ENCODE measurements at regions not wholly inside any gene's neighbourhood (a gene's known extent, or its start where the extent isn't known, plus 50 kb on each side); places are given as distances from the start of the nearest gene placed in this dataset.

DNA sequence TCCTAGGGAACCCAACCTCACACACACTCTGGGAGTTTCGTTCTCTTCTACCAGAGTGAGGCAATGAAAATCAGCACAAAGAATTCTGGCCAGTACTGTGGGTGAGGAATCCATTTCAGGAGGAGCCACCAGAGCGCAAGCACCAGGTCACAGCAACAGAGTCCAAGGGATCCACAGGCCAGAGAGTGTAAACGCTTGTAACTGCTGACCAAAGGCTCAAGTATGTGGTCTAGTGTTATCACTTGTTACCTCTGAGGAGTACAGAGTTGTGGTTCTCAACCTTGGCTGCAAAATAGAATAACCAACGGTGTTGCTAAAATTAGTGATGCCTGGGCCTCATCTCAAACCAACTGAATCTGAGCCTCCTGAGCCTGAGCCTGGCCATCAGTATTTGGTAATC, 152.5 kb upstream of the ZNF366 start:
- no peaks in the 10 kb centered on the region for H3K4me1 ChIP-seq
- H3K36me3 ChIP-seq, result no peaks in the 10 kb centered on the region
- no peak overlapping the region for H3K4me3 ChIP-seq (ENCODE audit: low read depth, low read length)
- no peak for DNase-seq
- no peaks in the 10 kb centered on the region for H3K9me3 ChIP-seq
- TF ChIP-seq, protein P1, sequence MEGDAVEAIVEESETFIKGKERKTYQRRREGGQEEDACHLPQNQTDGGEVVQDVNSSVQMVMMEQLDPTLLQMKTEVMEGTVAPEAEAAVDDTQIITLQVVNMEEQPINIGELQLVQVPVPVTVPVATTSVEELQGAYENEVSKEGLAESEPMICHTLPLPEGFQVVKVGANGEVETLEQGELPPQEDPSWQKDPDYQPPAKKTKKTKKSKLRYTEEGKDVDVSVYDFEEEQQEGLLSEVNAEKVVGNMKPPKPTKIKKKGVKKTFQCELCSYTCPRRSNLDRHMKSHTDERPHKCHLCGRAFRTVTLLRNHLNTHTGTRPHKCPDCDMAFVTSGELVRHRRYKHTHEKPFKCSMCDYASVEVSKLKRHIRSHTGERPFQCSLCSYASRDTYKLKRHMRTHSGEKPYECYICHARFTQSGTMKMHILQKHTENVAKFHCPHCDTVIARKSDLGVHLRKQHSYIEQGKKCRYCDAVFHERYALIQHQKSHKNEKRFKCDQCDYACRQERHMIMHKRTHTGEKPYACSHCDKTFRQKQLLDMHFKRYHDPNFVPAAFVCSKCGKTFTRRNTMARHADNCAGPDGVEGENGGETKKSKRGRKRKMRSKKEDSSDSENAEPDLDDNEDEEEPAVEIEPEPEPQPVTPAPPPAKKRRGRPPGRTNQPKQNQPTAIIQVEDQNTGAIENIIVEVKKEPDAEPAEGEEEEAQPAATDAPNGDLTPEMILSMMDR (IDR thresholded peaks at IDR 0.05; ENCODE audit: low read depth, low read length), result no peak
- no peaks in the 10 kb centered on the region for H3K27me3 ChIP-seq

- Histone ChIP-seq H3K9me3 (no peaks in the 10 kb centered on the region), H3K27me3 (no peaks in the 10 kb centered on the region), H3K36me3 (no peaks in the 10 kb centered on the region), H3K4me1 (no peaks in the 10 kb centered on the region), H3K4me3 (ENCODE audit: low read depth, low read length) (no peak overlapping the region)
- DNase-seq, result no peak
- TF ChIP-seq, protein P1 (IDR thresholded peaks at IDR 0.05; ENCODE audit: low read depth, low read length), result no peak
Observed at GRCh38 chr5:72658761-72659540, 151.7 kb upstream of the ZNF366 start.

- H3K4me1 ChIP-seq, result no peaks in the 10 kb centered on the region
- no peak for DNase-seq
- TF ChIP-seq, protein P1 (IDR thresholded peaks at IDR 0.05; ENCODE audit: low read depth, low read length), result no peak
- H3K4me3 ChIP-seq (ENCODE audit: low read depth, low read length), result no peak overlapping the region
- no peaks in the 10 kb centered on the region for H3K9me3 ChIP-seq
- H3K27me3 ChIP-seq, result no peaks in the 10 kb centered on the region
- no peaks in the 10 kb centered on the region for H3K36me3 ChIP-seq
Observed at GRCh38 chr5:72658161-72658560, 151.0 kb upstream of the ZNF366 start.

DNA sequence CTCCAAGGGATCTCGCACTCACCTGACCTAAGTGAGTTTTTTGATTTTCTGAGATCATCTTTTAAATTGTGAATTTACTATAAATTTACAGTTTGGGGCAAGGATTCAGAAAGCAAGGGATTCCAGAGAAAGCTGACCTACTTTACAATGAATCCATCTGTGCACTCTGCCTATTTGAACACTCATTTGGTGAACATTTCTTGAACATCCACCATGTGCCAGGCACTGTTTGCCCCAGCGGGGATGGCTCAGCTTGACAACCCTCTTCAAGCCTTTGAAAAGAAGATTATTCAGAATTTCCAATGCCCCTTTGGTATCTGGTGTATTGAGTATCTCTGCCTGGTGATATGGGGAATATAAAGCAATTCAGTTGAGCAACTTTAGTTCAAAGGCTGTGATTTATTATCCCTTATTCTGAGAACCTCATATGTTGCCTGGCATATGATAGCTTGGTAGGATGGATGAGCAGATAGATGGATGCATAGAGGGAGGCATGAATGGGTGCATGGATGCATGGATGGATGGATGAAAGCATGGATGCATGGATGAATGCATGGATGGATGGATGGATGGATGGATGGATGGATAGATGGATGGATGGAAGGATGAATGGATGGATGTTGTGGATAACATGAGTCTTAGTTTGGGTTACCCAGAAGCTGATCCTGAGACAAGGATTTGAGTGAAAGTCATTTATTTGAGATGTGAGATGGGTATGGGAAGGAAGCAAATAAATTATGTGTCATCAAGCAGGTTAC, 149.7 kb upstream of the ZNF366 start:
- H3K4me3 ChIP-seq (ENCODE audit: low read depth, low read length), result no peak overlapping the region
- no peaks in the 10 kb centered on the region for H3K9me3 ChIP-seq
- no peaks in the 10 kb centered on the region for H3K36me3 ChIP-seq
- TF ChIP-seq, protein P1 (IDR thresholded peaks at IDR 0.05; ENCODE audit: low read depth, low read length), result no peak
- no peaks in the 10 kb centered on the region for H3K4me1 ChIP-seq
- no peaks in the 10 kb centered on the region for H3K27me3 ChIP-seq
- DNase-seq, result no peak

GRCh38 chr5:72656331-72656730, 149.1 kb upstream of the ZNF366 start:
- DNase-seq, result no peak
- no peak overlapping the region for H3K4me3 ChIP-seq (ENCODE audit: low read depth, low read length)

More at GRCh38 chr5:72656331-72656730, 149.1 kb upstream of the ZNF366 start:
- Histone ChIP-seq H3K9me3 (no peaks in the 10 kb centered on the region), H3K27me3 (no peaks in the 10 kb centered on the region), H3K4me1 (no peaks in the 10 kb centered on the region), H3K36me3 (no peaks in the 10 kb centered on the region)
- TF ChIP-seq, protein P1 (IDR thresholded peaks at IDR 0.05; ENCODE audit: low read depth, low read length), result no peak
